ENCODE measurements at regions not wholly inside any gene's neighbourhood (a gene's known extent, or its start where the extent isn't known, plus 50 kb on each side); places are given as distances from the start of the nearest gene placed in this dataset.
"Not testable (repeated sequence)": the region's sequence is repeated elsewhere in the genome, so short reads cannot be mapped to it uniquely, and the experiment has no call there.

DNA sequence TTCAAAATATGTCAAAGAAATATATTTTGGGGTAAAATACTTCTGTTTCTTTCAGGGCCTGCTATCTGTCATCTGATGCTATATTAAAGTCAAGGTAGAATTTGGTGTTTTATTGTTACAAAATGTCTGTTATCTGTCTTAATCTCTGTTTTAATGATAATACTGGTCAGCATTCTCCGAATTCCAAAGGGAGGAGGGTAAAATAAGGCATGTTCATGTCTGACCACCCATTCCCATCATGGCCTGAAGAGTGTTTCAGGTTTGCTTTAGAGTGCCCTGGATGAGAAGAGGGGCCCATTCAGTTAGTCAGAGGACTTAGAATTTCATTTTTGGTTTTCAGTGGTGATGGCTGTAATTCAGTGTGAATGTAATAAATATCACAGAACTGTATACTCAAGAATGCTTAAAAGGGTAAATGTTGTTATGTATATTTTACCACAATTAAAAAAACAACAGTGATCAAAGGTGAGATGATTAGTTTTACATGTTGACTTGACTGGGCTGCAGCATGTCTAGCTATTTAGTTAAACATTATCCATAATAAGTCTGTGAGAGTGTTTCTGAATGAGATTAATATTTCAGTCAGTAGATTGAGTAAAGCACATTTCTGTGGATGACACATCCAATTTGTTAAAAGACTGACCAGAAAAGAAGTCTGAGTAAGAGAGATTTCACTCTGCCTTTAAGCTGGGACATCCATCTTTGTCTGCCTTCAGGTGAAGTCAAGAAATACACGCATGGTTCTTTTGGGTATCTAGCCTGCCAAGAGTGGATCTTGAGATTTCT is 467.9 kb upstream of the SYT4 start:
- DNase-seq = no peak

GRCh38 chr18:43751203-43751602 is 473.9 kb upstream of the SYT4 start:
- DNase-seq = no peak

DNA sequence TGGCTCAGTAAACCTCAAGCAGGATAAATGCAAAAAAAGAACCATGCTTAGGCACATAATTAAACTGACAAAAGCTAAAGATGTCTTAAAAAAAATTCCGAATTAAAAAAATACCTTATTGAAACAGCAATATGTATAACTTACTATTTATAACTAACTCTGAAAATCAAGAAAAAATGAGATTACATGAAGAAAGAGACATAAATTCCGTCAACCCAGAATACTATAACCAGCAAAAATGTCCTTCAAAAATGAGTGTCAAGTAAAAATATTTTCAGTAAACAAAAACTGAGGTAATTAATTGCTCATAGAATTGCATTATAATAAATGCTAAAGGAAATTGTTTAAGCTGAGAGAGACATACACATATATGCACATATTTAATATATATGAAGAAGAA is 474.5 kb upstream of the SYT4 start:
- DNase-seq = no peak

DNA sequence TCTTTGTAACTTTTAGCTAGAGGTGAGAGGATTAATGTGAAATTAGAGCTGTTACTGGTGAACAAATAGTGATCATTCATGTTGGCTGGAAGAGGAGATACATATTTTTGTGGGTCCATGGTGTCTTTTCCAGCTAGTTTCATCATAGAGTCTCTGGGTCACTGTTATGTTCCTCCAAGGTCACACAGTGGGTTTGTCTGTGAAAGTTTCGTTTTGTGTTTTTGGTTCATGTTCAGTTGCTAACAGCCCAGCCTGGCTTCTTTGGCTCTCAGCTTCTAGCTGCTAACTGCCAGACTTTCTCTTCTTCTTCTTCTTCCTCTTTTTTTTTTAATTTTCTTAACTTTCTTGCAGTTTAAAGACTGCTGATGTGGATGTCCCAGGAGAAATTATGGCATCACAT is 480.0 kb upstream of the SYT4 start:
- DNase-seq = no peak

DNA sequence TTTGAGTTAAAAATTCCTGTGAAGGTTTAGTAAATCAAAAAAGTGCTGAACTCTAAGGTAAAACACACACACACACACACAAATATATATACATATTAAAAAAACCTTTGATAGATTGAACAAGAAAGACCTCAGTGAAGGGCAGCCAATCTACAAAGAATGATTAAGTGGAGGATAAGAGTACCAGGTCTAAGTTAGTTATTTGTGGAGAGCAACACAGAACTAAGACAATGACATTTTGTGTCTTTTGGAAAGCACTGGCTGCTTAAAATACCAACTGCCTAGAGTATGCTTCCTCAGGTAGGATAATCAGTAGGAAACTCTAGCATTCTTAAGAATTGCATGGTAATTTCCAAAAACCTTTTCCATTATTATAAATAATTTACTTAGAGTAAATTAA is 481.4 kb upstream of the SYT4 start:
- no peak for DNase-seq

DNA sequence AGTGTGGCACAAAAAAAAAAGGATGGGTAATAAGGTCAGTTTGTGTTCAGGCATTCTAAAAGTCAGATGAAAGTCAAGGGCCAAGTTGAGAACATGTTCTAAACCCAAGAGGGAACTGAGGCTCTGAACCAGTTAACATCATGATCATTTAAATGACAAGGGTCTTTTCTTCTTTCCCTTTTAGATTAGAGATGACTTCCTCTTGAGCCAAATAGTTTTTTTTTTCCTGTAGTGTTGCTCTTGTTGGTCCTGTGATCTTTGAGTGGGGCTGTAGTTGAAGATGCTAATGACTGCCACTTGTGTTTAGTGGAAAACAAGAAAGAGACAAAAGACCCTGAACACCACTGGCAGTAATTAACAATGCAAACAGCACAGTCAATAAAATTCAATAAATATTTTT is 482.7 kb upstream of the SYT4 start:
- DNase-seq = no peak

GRCh38 chr18:43772907-43773306 is 495.6 kb upstream of the SYT4 start:
- no peak for DNase-seq

DNA sequence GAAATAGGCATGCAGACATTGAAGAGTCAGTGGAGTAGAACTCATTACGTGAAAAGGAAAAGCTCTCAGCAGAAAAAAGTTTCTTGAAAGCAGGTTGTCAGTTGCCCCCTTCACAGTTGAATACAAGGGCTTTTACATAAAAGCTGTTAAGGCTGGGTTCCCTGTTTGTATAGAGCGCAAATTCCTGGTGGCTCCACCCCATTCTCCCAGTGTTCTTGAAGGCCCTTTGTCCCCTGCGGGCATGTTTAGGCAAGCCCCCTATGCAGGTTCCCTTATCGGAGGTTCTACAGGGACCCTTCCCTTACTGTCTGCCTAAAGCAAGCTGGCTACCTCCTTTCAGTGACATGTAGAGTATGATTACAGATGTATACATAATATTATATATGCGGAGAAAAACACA is 497.2 kb upstream of the SYT4 start:
- no peak for DNase-seq

GRCh38 chr18:43775591-43775990 is 498.3 kb upstream of the SYT4 start:
- no peak for DNase-seq

- DNase-seq = no peak
Observed at GRCh38 chr18:43776997-43777396, 499.7 kb upstream of the SYT4 start.

- no peak for DNase-seq
Observed at GRCh38 chr18:43777636-43778304, 500.5 kb upstream of the SYT4 start.

- no peak for DNase-seq
Observed at GRCh38 chr18:43780782-43781340, 503.6 kb upstream of the SYT4 start.

DNA sequence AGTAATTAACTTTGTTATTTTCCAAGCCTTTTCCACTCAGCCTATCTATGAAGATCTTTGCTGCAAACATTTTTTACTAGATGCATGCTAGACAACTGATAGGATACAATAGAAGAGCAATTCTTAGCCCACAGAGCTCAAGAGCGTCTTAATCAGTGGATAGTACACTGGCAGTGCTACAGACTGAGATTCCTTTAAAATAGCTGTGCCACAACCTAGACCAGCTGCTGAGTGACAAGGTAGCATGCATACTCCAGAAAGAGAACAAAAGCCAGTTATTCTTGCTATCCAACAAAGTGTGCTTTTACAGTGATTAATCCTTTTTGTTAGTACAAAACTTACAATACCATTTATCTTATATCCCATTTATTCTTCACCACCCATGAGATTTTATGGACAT is 507.9 kb upstream of the SYT4 start:
- DNase-seq = no peak

DNA sequence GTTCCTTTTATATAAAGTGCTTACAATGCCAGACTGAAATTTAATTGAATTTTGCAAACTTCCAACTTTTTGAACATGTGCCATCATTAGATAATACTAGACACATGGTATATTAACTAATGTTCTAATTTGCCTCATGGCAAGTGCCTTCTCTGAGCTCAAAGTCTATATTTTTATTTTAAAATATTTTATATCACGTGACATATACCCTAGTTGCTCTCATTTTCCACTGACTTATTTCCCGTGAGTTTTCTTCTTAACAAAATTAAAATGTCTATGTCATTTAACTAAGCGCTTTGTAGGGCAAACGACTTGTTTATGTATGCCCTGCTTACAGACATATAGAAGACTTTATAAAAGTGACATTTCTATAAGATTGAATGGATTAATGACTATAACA is 509.6 kb upstream of the SYT4 start:
- no peak for DNase-seq

DNA sequence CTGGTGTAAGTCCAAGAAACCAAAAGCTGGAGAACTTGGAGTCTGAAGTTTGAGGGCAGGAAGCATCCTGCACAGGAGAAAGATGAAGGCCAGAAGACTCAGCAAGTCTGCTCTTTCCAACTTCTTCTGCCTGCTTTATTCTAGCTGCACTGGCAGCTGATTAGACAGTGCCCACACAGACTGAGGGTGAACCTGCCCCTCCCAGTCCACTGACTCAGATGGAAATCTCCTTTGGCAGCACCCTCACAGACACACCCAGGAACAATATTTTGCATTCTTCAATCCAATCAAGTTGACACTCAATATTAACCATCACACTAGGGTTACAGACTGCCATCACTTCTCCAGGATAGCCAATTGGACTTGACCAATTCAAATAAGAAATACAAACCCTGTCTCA is 510.4 kb upstream of the SYT4 start:
- DNase-seq = not testable (repeated sequence)

- DNase-seq = no peak
Observed at GRCh38 chr18:43789234-43790000, 512.1 kb upstream of the SYT4 start.

DNA sequence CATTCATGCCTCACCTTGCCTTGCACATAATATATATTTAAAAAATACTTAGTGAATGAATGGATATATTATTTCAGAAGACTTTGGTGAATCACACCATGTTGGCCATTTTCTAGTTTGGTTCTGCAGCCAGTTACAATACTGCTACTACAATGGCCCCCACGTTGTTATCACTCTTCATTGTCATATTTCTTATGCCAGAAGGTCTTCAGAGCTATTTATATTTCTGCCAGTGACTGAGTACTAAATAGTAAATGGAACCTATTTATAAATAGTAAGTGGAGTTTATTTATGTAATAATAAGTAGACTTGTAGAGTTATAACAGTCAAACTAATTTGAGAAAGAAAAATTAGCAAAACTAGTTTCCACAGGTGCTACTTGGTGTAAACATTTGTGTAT is 516.6 kb upstream of the SYT4 start:
- DNase-seq = no peak

GRCh38 chr18:43794363-43794762 is 517.1 kb upstream of the SYT4 start:
- DNase-seq = no peak

DNA sequence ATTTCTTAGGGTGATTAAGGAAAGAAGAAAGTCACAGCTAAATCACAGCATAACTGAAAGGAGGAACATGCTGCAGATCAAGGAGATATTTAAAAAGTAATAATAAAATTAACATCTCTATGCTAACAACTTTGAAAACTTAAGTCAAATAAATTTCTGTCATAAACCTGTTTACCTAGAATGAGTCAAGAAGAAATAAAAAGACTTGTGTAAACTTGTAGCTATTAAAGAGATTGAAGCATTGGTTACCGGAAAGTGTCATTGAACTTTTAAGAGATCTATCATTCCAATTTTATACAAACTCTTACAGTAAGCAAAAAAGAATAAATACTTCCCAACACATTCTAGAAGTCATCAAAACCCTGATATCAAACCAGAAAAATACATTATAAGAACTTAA is 520.1 kb upstream of the SYT4 start:
- no peak for DNase-seq

GRCh38 chr18:43800584-43800983 is 523.3 kb upstream of the SYT4 start:
- no peak for DNase-seq

GRCh38 chr18:43805646-43806194 is 528.4 kb upstream of the SYT4 start:
- no peak for DNase-seq

GRCh38 chr18:43812627-43813026 is 535.3 kb upstream of the SYT4 start:
- no peak for DNase-seq

DNA sequence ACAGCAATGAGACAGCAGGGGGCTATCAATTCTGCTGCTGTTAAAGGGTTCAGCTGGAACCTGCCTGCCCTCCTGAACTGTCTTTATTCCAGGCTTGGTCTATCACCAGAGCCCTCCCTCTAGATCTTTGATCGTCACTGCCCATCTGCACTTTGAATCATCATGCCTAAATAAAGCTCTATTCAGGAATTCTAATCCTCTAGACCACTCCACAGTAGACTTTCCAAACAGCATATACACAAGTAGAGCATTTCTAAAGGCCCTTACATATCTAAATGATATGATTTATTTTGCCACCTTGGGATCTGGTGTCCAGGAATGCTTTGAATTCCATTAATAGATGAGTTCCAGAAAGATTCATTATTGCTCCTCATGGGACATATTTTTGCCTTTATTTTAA is 542.1 kb upstream of the SYT4 start:
- DNase-seq = no peak

Data from CD4-positive, alpha-beta T cell treated with Interleukin-4 for 4 hours (primary cell).